ENCODE measurements at regions not wholly inside any gene's neighbourhood (a gene's known extent, or its start where the extent isn't known, plus 50 kb on each side); places are given as distances from the start of the nearest gene placed in this dataset.
"Not testable (repeated sequence)": the region's sequence is repeated elsewhere in the genome, so short reads cannot be mapped to it uniquely, and the experiment has no call there.

- TF ChIP-seq CTCF (conservative IDR thresholded peaks at IDR 0.05; ENCODE audit: low read depth, low read length), result no peak
- H3K4me3 ChIP-seq (ENCODE audit: low read depth, low read length), result no peak overlapping the region
- no peak for DNase-seq (ENCODE audit: low read depth)
Measured at GRCh38 chr4:26201120-26201519, 119.7 kb upstream of the RBPJ start.

DNA sequence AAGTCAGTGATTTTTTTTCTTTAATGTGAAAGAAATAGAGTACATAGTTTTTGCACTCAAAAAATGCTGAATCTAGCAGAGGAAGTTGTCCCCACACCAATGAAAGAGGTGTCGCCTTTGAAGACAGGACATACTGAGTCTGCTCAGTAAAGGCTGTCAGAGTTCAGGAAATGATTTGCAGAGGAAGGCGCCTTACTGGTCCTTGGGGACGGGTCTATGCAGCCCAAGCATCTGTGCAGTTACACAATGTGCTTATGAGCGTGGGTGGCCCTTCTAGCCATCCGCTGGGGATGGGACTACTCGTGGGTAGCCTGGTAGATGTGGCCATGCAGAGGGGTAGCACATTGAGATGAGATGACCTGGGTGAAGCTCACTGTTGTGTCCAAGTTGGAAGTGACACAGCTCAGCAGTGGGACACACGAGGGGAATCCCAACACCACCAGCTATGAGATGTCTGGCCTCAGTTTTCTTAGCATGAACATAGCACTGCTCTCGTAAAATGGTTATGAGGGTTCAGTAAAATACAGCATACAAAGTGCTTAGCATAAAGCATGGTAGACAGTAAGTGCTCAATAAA is 116.5 kb upstream of the RBPJ start:
- no peak for DNase-seq (ENCODE audit: low read depth)
- no peak for TF ChIP-seq CTCF (conservative IDR thresholded peaks at IDR 0.05; ENCODE audit: low read depth, low read length)
- H3K4me3 ChIP-seq (ENCODE audit: low read depth, low read length), result no peak overlapping the region

DNA sequence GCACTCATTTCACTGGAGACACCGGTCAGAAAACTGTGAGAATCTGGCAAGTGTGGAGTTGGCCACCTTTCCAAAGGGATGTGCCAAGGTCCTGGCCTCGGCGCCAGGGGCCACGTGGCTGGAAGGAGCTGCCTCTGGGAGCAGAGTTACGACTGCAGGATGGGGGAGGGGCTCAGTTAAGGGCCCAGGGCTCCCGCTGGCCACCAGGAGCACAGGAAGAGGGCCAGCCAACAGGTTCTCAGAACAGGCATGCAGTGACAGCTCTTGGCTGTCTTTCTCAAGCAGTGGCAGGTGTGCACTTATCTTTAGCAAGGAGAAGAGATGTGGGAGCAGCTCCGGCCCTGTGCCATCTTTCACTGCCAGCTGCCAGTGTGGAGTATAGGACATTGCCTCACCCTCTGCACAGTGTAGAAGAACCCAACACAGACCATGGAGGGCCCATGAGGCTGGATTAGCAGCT is 115.9 kb upstream of the RBPJ start:
- no peak for DNase-seq (ENCODE audit: low read depth)
- no peak overlapping the region for H3K4me3 ChIP-seq (ENCODE audit: low read depth, low read length)
- no peak for TF ChIP-seq CTCF (conservative IDR thresholded peaks at IDR 0.05; ENCODE audit: low read depth, low read length)

DNA sequence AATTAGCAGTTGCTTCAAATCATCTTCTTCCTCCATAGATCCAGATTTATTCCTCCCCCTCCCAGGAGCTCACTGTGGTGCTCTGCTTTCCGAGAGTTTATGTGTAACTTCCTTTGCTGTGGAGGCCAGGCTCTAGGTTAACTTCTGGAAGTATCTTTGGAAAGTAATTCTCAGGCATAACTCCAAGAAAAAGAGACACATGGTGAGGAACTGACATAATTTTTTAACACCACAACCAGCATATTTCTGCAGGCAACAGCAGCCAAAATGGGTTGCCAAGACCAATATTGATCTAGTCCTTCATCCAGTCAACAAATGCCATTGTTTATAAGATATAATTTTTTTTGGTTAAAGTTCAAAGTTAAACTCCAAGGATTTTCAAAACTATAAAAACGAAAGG is 114.5 kb upstream of the RBPJ start:
- peak; percentile 95 for DNase-seq (ENCODE audit: low read depth)
- no peak overlapping the region for H3K4me3 ChIP-seq (ENCODE audit: low read depth, low read length)
- TF ChIP-seq CTCF (conservative IDR thresholded peaks at IDR 0.05; ENCODE audit: low read depth, low read length), result no peak

GRCh38 chr4:26206999-26207398 is 113.8 kb upstream of the RBPJ start:
- no peak for DNase-seq (ENCODE audit: low read depth)
- no peak overlapping the region for H3K4me3 ChIP-seq (ENCODE audit: low read depth, low read length)
- TF ChIP-seq CTCF (conservative IDR thresholded peaks at IDR 0.05; ENCODE audit: low read depth, low read length), result no peak

- H3K4me3 ChIP-seq (ENCODE audit: low read depth, low read length), result no peak overlapping the region
- no peak for DNase-seq (ENCODE audit: low read depth)
- no peak for TF ChIP-seq CTCF (conservative IDR thresholded peaks at IDR 0.05; ENCODE audit: low read depth, low read length)
Measured at GRCh38 chr4:26207631-26208030, 113.2 kb upstream of the RBPJ start.

DNA sequence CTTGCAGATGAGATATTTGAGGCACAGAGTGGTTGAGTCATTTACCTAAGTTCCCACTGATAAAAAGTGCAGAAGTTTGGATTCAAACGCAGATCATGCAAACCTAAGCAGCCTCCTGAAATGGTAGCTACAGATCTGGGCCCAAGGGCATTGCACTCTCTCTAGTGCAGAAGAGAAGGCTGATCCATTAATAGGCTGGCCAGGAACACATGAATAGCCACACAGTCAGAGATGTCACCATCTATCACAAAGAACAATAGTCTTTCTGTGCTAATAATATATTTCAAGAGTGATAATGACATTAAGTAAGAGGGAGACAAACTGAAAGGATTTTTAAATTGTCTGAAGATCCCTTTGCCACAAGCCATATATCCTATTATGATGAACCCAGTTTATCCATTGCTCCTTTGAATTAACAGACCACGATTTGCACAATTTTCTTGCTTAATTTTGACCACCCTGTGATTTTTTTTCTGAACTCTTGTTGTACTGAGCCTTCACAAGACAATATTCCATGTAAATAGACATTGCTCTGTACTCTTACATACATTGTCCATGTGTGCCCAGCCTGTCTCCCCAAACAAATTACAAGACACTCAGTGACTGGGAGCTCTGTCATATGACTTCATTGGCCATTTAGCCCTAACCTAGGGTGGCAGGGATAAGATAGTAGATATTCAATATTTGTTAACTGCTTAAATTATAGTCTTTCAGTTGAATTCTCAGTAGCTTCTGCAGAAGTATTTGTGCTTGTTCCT is 112.4 kb upstream of the RBPJ start:
- no peak overlapping the region for H3K4me3 ChIP-seq (ENCODE audit: low read depth, low read length)
- DNase-seq (ENCODE audit: low read depth), result no peak
- no peak for TF ChIP-seq CTCF (conservative IDR thresholded peaks at IDR 0.05; ENCODE audit: low read depth, low read length)

DNA sequence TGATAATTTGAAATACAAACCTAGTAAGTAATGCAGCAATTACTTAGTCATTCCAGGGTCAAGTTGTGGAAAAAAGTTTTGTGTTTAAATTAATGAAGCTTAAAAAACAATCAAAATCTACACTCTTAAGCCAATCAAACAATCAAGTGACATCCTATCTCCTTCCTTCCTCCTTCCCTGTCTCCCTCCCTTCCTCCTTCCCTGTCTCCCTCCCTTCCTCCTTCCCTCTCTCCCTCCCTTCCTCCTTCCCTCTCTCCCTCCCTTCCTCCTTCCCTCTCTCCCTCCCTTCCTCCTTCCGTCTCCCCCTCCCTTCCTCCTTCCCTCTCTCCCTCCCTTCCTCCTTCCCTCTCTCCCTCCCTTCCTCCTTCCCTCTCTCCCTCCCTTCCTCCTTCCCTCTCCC is 111.4 kb upstream of the RBPJ start:
- DNase-seq (ENCODE audit: low read depth); H3K4me3 ChIP-seq (ENCODE audit: low read depth, low read length): not testable (repeated sequence)

Measured in choroid plexus epithelial cell (primary cell).